ENCODE measurements at regions not wholly inside any gene's neighbourhood (a gene's known extent, or its start where the extent isn't known, plus 50 kb on each side); places are given as distances from the start of the nearest gene placed in this dataset.

DNA sequence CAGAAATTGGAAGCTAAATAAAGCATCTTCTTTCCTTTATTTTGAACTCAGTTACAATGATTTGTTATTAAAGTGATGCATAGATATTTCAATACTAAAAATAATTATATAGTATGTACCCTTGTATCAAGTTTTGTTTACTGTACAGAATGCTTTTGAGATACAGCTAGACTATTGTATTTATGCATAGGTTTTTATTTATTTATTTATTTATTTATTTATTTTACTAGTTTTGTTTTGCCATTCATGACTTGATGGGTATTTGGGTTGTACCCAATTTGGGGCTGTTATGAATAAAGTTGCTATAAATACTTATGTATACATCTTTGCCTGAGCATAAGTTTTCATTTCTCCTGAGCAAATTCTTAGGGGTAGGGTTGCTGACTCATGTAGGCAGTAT, 118.7 kb upstream of the NXPH2 start (continued):
- no peak for TF ChIP-seq PRDM1 (tag by site-specific recombination; IDR thresholded peaks at IDR 0.05)
- TF ChIP-seq KLF8 (tag by site-specific recombination; IDR thresholded peaks at IDR 0.05) = no peak

DNA sequence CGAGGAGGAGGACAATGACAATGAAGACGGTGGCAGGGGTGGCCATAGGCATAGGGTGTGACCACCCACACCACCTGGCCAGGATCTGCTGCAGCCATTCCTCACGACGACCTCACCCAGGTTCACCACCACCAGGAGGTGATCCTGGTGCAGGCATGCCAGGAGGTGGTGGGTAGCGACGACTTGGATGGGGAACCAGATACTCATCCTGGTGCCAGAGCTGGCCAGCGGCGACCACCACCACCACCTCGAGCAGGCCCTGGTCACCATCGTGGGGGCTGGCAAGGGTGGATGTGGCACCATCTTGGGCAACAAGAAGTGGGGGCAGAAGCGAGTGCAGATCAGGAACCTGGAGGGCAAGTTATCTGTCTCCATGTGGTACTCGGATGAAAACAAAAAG, 117.1 kb upstream of the NXPH2 start:
- Histone ChIP-seq H3K36me3 (ENCODE audit: control insufficient read depth in 2 of 2, insufficient read depth in 1 of 2, low read length in 2 of 2) (no peaks in the 10 kb centered on the region), H3K4me3 (ENCODE audit: low read depth, low read length) (no peak overlapping the region), H3K27ac (ENCODE audit: extremely low read depth, low read depth, low read length) (no peak overlapping the region), H3K4me1 (ENCODE audit: control insufficient read depth, insufficient read depth, low read length) (no peaks in the 10 kb centered on the region), H3K9me3 (ENCODE audit: control insufficient read depth, insufficient read depth, low read depth, low read length) (no peaks in the 10 kb centered on the region)
- no peak for TF ChIP-seq ZNF112 (tag by site-specific recombination; IDR thresholded peaks at IDR 0.05)
- POLR2A ChIA-PET = no interaction called here
- CTCF ChIA-PET = interaction anchor here (0.6 kb wide), 1 partner anchor 190 kb away, joined by 3 read pairs; no protein-coding TSS in a partner anchor

DNA sequence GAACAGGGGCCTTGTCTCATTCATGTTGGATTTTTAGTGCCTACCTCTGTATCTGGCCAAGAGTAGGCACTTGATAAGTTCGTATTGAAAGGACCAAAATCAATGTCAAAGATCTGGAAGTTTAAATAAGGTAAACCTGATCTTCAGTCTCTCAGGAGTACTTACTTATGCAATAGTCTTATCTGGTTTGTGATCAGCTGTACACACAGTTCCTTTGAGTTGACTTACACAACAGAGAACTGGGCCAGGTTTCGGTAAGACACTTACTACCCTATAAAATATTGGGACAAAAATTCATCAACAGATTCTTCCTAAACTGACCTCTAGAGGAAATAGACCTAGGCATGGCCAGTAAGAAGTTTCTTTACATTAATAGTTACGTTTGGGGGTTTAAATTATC, 113.6 kb upstream of the NXPH2 start:
- no peak overlapping the region for H3K27ac ChIP-seq (ENCODE audit: extremely low read depth, low read depth, low read length)
- ChIA-PET CTCF (interaction anchor here (0.7 kb wide), 1 partner anchor 127 kb away, joined by 3 read pairs; no protein-coding TSS in a partner anchor), POLR2A (no interaction called here)
- TF ChIP-seq ZNF324 (tag by site-specific recombination; IDR thresholded peaks at IDR 0.05) = no peak
- TF ChIP-seq, protein P1, sequence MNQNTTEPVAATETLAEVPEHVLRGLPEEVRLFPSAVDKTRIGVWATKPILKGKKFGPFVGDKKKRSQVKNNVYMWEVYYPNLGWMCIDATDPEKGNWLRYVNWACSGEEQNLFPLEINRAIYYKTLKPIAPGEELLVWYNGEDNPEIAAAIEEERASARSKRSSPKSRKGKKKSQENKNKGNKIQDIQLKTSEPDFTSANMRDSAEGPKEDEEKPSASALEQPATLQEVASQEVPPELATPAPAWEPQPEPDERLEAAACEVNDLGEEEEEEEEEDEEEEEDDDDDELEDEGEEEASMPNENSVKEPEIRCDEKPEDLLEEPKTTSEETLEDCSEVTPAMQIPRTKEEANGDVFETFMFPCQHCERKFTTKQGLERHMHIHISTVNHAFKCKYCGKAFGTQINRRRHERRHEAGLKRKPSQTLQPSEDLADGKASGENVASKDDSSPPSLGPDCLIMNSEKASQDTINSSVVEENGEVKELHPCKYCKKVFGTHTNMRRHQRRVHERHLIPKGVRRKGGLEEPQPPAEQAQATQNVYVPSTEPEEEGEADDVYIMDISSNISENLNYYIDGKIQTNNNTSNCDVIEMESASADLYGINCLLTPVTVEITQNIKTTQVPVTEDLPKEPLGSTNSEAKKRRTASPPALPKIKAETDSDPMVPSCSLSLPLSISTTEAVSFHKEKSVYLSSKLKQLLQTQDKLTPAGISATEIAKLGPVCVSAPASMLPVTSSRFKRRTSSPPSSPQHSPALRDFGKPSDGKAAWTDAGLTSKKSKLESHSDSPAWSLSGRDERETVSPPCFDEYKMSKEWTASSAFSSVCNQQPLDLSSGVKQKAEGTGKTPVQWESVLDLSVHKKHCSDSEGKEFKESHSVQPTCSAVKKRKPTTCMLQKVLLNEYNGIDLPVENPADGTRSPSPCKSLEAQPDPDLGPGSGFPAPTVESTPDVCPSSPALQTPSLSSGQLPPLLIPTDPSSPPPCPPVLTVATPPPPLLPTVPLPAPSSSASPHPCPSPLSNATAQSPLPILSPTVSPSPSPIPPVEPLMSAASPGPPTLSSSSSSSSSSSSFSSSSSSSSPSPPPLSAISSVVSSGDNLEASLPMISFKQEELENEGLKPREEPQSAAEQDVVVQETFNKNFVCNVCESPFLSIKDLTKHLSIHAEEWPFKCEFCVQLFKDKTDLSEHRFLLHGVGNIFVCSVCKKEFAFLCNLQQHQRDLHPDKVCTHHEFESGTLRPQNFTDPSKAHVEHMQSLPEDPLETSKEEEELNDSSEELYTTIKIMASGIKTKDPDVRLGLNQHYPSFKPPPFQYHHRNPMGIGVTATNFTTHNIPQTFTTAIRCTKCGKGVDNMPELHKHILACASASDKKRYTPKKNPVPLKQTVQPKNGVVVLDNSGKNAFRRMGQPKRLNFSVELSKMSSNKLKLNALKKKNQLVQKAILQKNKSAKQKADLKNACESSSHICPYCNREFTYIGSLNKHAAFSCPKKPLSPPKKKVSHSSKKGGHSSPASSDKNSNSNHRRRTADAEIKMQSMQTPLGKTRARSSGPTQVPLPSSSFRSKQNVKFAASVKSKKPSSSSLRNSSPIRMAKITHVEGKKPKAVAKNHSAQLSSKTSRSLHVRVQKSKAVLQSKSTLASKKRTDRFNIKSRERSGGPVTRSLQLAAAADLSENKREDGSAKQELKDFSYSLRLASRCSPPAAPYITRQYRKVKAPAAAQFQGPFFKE (tag by site-specific recombination; IDR thresholded peaks at IDR 0.05; ENCODE audit: borderline replicate concordance) = no peak
- no peak for TF ChIP-seq ZNF302 (tag by site-specific recombination; IDR thresholded peaks at IDR 0.05; ENCODE audit: low read depth)
- TF ChIP-seq ZNF404 (tag by site-specific recombination; IDR thresholded peaks at IDR 0.05) = no peak
- TF ChIP-seq, protein P2, sequence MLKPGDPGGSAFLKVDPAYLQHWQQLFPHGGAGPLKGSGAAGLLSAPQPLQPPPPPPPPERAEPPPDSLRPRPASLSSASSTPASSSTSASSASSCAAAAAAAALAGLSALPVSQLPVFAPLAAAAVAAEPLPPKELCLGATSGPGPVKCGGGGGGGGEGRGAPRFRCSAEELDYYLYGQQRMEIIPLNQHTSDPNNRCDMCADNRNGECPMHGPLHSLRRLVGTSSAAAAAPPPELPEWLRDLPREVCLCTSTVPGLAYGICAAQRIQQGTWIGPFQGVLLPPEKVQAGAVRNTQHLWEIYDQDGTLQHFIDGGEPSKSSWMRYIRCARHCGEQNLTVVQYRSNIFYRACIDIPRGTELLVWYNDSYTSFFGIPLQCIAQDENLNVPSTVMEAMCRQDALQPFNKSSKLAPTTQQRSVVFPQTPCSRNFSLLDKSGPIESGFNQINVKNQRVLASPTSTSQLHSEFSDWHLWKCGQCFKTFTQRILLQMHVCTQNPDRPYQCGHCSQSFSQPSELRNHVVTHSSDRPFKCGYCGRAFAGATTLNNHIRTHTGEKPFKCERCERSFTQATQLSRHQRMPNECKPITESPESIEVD (tag by site-specific recombination; IDR thresholded peaks at IDR 0.05) = no peak
- TF ChIP-seq, protein P3, sequence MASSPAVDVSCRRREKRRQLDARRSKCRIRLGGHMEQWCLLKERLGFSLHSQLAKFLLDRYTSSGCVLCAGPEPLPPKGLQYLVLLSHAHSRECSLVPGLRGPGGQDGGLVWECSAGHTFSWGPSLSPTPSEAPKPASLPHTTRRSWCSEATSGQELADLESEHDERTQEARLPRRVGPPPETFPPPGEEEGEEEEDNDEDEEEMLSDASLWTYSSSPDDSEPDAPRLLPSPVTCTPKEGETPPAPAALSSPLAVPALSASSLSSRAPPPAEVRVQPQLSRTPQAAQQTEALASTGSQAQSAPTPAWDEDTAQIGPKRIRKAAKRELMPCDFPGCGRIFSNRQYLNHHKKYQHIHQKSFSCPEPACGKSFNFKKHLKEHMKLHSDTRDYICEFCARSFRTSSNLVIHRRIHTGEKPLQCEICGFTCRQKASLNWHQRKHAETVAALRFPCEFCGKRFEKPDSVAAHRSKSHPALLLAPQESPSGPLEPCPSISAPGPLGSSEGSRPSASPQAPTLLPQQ (tag by site-specific recombination; IDR thresholded peaks at IDR 0.05) = no peak
- TF ChIP-seq ZNF157 (tag by site-specific recombination; IDR thresholded peaks at IDR 0.05) = no peak
- TF ChIP-seq FEZF1 (tag by site-specific recombination; IDR thresholded peaks at IDR 0.05) = no peak
- TF ChIP-seq, protein P4, sequence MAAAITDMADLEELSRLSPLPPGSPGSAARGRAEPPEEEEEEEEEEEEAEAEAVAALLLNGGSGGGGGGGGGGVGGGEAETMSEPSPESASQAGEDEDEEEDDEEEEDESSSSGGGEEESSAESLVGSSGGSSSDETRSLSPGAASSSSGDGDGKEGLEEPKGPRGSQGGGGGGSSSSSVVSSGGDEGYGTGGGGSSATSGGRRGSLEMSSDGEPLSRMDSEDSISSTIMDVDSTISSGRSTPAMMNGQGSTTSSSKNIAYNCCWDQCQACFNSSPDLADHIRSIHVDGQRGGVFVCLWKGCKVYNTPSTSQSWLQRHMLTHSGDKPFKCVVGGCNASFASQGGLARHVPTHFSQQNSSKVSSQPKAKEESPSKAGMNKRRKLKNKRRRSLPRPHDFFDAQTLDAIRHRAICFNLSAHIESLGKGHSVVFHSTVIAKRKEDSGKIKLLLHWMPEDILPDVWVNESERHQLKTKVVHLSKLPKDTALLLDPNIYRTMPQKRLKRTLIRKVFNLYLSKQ (tag by site-specific recombination; IDR thresholded peaks at IDR 0.05; ENCODE audit: borderline replicate concordance) = no peak
- no peak for TF ChIP-seq ZEB2 (tag by site-specific recombination; IDR thresholded peaks at IDR 0.05)
- no peak for TF ChIP-seq TCF7L2 (IDR thresholded peaks at IDR 0.05; ENCODE audit: borderline replicate concordance, low read depth, low read length)
- TF ChIP-seq ZNF221 (tag by site-specific recombination; IDR thresholded peaks at IDR 0.05; ENCODE audit: borderline replicate concordance) = no peak
- H3K9me3 ChIP-seq (ENCODE audit: control insufficient read depth, insufficient read depth, low read depth, low read length) = no peaks in the 10 kb centered on the region
- H3K36me3 ChIP-seq (ENCODE audit: control insufficient read depth in 2 of 2, insufficient read depth in 1 of 2, low read length in 2 of 2) = no peaks in the 10 kb centered on the region
- no peak overlapping the region for H3K4me3 ChIP-seq (ENCODE audit: low read depth, low read length)
- no peaks in the 10 kb centered on the region for H3K4me1 ChIP-seq (ENCODE audit: control insufficient read depth, insufficient read depth, low read length)
